IMR-90 (cell line): ENCODE measurements at regions not wholly inside any gene's neighbourhood (a gene's known extent, or its start where the extent isn't known, plus 50 kb on each side); places are given as distances from the start of the nearest gene placed in this dataset.

Experiments
- ATAC-seq: fragments of 200-7000 bp; cut with Tn5 transposase; 2 replicates; pipeline ENCODE4 v1.9.1; 2020; ENCODE audit warnings: low read depth, mild to moderate bottlenecking, moderate library complexity
- BruUV-seq: library from RNA; stranded (reverse); fragments of 400-500 nt; replicated peaks from 2 replicates; lab custom pipeline; 2021; lab: Mats Ljungman, UMichigan
- CTCF ChIA-PET: fragments of 300-600 bp; formaldehyde crosslinking; extraction: SDS; loops from one replicate; lab custom pipeline; 2021; ENCODE audit warnings: antibody characterized with exemption; lab: Yijun Ruan, JAX
- POLR2A ChIA-PET: fragments of 300-600 bp; sonication (Branson Sonifier 250); formaldehyde crosslinking; loops from one replicate; lab custom pipeline; 2022; ENCODE audit warnings: antibody characterized with exemption; ENCODE audit not compliant: unreplicated experiment; lab: Charles Lee
- DNase-seq: peaks from one replicate; pipeline ENCODE4 v3.0.0; 2013
- H2AFZ ChIP-seq: replicated peaks from 2 replicates; pipeline ENCODE3; 2013; ENCODE audit warnings: low read length, mild to moderate bottlenecking; ENCODE audit not compliant: poor library complexity
- H2AK5ac ChIP-seq: 2 replicates; pipeline ENCODE4 v1.6.1; 2013; ENCODE audit warnings: low read depth, low read length, inconsistent platforms
- H2AK9ac ChIP-seq: replicated peaks from 2 replicates; pipeline ENCODE3; 2013; ENCODE audit warnings: mild to moderate bottlenecking, low read depth, low read length, moderate library complexity; ENCODE audit not compliant: poor library complexity
- H2BK120ac ChIP-seq: 2 replicates; pipeline ENCODE4 v1.6.1; 2013; ENCODE audit warnings: low read depth, low read length, inconsistent platforms
- H2BK15ac ChIP-seq: 3 replicates; pipeline ENCODE4 v1.6.1; 2013; ENCODE audit warnings: low read depth, low read length, inconsistent platforms
- H2BK20ac ChIP-seq: 2 replicates; pipeline ENCODE4 v1.6.1; 2013; ENCODE audit warnings: low read depth, mild to moderate bottlenecking, inconsistent platforms, low read length, moderate library complexity
- H2BK5ac ChIP-seq: 2 replicates; pipeline ENCODE4 v1.6.1; 2013; ENCODE audit warnings: mild to moderate bottlenecking, low read depth, low read length, inconsistent platforms; ENCODE audit not compliant: poor library complexity, severe bottlenecking
- H3K14ac ChIP-seq: replicated peaks from 2 replicates; pipeline ENCODE4 v1.6.1; 2013; ENCODE audit warnings: low read depth, low read length, inconsistent platforms
- H3K18ac ChIP-seq: 2 replicates; pipeline ENCODE4 v1.6.1; 2013; ENCODE audit warnings: low read depth, low read length, control low read depth
- H3K23ac ChIP-seq: 2 replicates; pipeline ENCODE4 v1.6.1; 2013; ENCODE audit warnings: low read depth, low read length, inconsistent platforms
- H3K27ac ChIP-seq: 2 replicates; pipeline ENCODE4 v1.5.1; 2013; ENCODE audit warnings: mild to moderate bottlenecking, control low read depth, low read length; ENCODE audit not compliant: insufficient read depth
- H3K27me3 ChIP-seq: 2 replicates; pipeline ENCODE4 v1.6.1; 2013; ENCODE audit warnings: low read length; ENCODE audit not compliant: control insufficient read depth, insufficient read depth
- H3K36me3 ChIP-seq: 2 replicates; pipeline ENCODE4 v1.6.1; 2013; ENCODE audit warnings: low read length, mixed read lengths; ENCODE audit not compliant: control insufficient read depth, insufficient read depth
- H3K4ac ChIP-seq: 2 replicates; pipeline ENCODE4 v1.6.1; 2013; ENCODE audit warnings: low read depth, low read length, inconsistent platforms
- H3K4me1 ChIP-seq: 2 replicates; pipeline ENCODE4 v1.6.1; 2013; ENCODE audit warnings: low read length, mixed read lengths; ENCODE audit not compliant: control insufficient read depth, insufficient read depth
- H3K4me2 ChIP-seq: 2 replicates; pipeline ENCODE4 v1.6.1; 2013; ENCODE audit warnings: low read depth, mild to moderate bottlenecking, control low read depth, low read length, moderate library complexity
- H3K4me3 ChIP-seq: 2 replicates; pipeline ENCODE4 v1.5.1; 2013; ENCODE audit warnings: low read depth, mild to moderate bottlenecking, control low read depth, low read length, moderate library complexity; ENCODE audit not compliant: insufficient read depth
- H3K56ac ChIP-seq: 2 replicates; pipeline ENCODE4 v1.6.1; 2013; ENCODE audit warnings: low read length, inconsistent platforms; ENCODE audit not compliant: insufficient read depth; ENCODE audit errors: extremely low read depth
- H3K79me1 ChIP-seq, 2 experiments: 2 replicates each; pipeline ENCODE4 v1.6.1; 2013; ENCODE audit warnings: low read length in 2 of 2, inconsistent platforms in 1 of 2, low read depth in 1 of 2
- H3K9ac ChIP-seq: 2 replicates; pipeline ENCODE4 v1.6.1; 2013; ENCODE audit warnings: low read depth, low read length, control low read depth
- H3K9me1 ChIP-seq: 2 replicates; pipeline ENCODE4 v1.6.1; 2013; ENCODE audit warnings: low read length, inconsistent platforms; ENCODE audit not compliant: insufficient read depth
- H3K9me3 ChIP-seq: 2 replicates; pipeline ENCODE4 v1.6.1; 2013; ENCODE audit warnings: low read length; ENCODE audit not compliant: control insufficient read depth, insufficient read depth
- H4K20me1 ChIP-seq: 2 replicates; pipeline ENCODE4 v1.6.1; 2013; ENCODE audit warnings: low read length, inconsistent platforms; ENCODE audit not compliant: insufficient read depth
- H4K5ac ChIP-seq: 2 replicates; pipeline ENCODE4 v1.6.1; 2013; ENCODE audit warnings: mild to moderate bottlenecking, low read depth, low read length, control low read depth
- H4K8ac ChIP-seq, 2 experiments: 2 replicates each; pipeline ENCODE4 v1.6.1; 2013; ENCODE audit warnings: low read depth in 2 of 2, low read length in 2 of 2, control low read depth in 1 of 2, inconsistent platforms in 1 of 2
- H4K91ac ChIP-seq: 2 replicates; pipeline ENCODE4 v1.6.1; 2013; ENCODE audit warnings: low read depth, low read length, inconsistent platforms; ENCODE audit not compliant: insufficient read depth
- BHLHE40 ChIP-seq: fragments of 150-350 bp; IDR thresholded peaks from 2 replicates; pipeline ENCODE4 v1.6.1; 2016; ENCODE audit warnings: mild to moderate bottlenecking, low read depth, low read length
- CEBPB ChIP-seq: IDR thresholded peaks from 2 replicates; pipeline ENCODE4 v1.6.1; 2012; ENCODE audit warnings: low read depth, low read length, improper control_type of control experiment
- FOS ChIP-seq: fragments of 150-350 bp; IDR thresholded peaks from 2 replicates; pipeline ENCODE4 v1.6.1; 2016; ENCODE audit warnings: low read depth, low read length
- MAFK ChIP-seq: IDR thresholded peaks from 2 replicates; pipeline ENCODE4 v1.6.1; 2012; ENCODE audit warnings: low read depth, low read length, improper control_type of control experiment
- MAZ ChIP-seq: IDR thresholded peaks from 2 replicates; pipeline ENCODE4 v1.6.1; 2012; ENCODE audit warnings: low read depth, mild to moderate bottlenecking, low read length, improper control_type of control experiment, moderate library complexity, borderline replicate concordance
- NFE2L2 ChIP-seq: fragments of 150-350 bp; IDR thresholded peaks from 2 replicates; pipeline ENCODE4 v1.6.1; 2016; ENCODE audit warnings: low read depth, mild to moderate bottlenecking, low read length
- POLR2A ChIP-seq: IDR thresholded peaks from 2 replicates; pipeline ENCODE4 v1.6.1; 2012; ENCODE audit warnings: mild to moderate bottlenecking, low read depth, low read length
- RAD21 ChIP-seq: IDR thresholded peaks from 2 replicates; pipeline ENCODE4 v1.6.1; 2012; ENCODE audit warnings: low read length, improper control_type of control experiment
- SMC3 ChIP-seq: fragments of 150-350 bp; IDR thresholded peaks from 2 replicates; pipeline ENCODE4 v1.6.1; 2016; ENCODE audit warnings: low read depth, mild to moderate bottlenecking, antibody characterized with exemption, low read length, moderate library complexity
- WGBS, 2 experiments: methylation state at CpG; one replicate each; pipeline versions ENCODE4 v1.1.5 to v1.1.7; 2013; ENCODE audit warnings: missing lambda C conversion rate in 2 of 2; ENCODE audit not compliant: insufficient read length in 1 of 2; ENCODE audit errors: extremely low coverage in 2 of 2; 5-methylcytosine and 5-hydroxymethylcytosine counted together
- dilution Hi-C: fragments of 300-500 bp; cut with HindIII; formaldehyde crosslinking; loops from one replicate; pipeline ENCODE4 v1.14.3; 2018; ENCODE audit warnings: low sequenced_read_pairs; ENCODE audit not compliant: unreplicated experiment
- in situ Hi-C: fragments of 300-500 bp; cut with MboI; formaldehyde crosslinking; loops from 3 replicates; pipeline ENCODE4 v1.14.3; 2019; ENCODE audit warnings: low sequenced_read_pairs, inconsistent platforms, mixed read lengths
- intact Hi-C: fragments of 100-400 bp; cut with micrococcal nuclease; formaldehyde crosslinking; loops from 2 replicates; pipeline ENCODE4 v1.10.0; 2022
- TF ChIP-seq, protein P1 (sequence below): fragments of 150-350 bp; IDR thresholded peaks from 2 replicates; pipeline ENCODE4 v1.6.1; 2017; ENCODE audit warnings: mild to moderate bottlenecking, antibody characterized with exemption, low read length, low read depth

DNA sequence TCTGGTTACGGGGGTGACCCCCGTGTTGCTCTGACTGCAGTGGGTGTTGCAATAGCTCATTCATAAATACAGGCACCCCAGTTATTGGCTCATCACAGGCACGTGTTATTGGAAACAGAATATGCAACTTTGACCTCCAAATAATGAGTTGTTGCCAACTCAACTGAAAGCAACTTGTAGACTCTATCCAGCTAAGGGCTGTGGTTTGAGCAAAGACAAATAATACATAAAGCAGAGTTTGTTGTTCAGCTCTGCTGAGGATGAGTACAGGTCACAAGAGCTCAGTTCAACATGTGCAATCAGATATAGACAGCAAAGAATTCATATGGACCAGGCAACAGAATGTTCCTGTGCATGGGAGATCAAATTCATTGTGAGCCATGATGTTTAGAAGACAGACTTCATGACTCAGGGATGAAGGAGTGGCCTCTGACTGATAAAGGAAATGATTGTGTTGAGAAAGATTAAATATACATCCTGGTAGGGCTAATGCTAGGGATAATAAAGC is 87.6 kb upstream of the LRIG1 start:
- BruUV-seq, result no TSS peak
- H3K27ac ChIP-seq, result no peak overlapping the region

More for the DNA sequence above, 87.6 kb upstream of the LRIG1 start:
- no peak overlapping the region for H2AK5ac ChIP-seq
- no peak overlapping the region for H3K4ac ChIP-seq
- H3K9me1 ChIP-seq, result no peaks in the 10 kb centered on the region; the same call in none of the 2 replicates
- no peak overlapping the region for H3K4me3 ChIP-seq
- H4K8ac ChIP-seq, result peak overlapping the region in 1 of 2 experiments; percentile 1; a peak in 1 of 4 replicates
- H2BK15ac ChIP-seq, result 0 out of 3 replicates have a peak overlapping the region, but pooled peaks have one; percentile 4
- ChIA-PET CTCF (interaction anchor here (0.7 kb wide), 1 partner anchor 348 kb away, joined by 5 read pairs; no protein-coding TSS in a partner anchor), POLR2A (no interaction called here)
- no peak overlapping the region for H2AK9ac ChIP-seq
- TF ChIP-seq, protein P1, sequence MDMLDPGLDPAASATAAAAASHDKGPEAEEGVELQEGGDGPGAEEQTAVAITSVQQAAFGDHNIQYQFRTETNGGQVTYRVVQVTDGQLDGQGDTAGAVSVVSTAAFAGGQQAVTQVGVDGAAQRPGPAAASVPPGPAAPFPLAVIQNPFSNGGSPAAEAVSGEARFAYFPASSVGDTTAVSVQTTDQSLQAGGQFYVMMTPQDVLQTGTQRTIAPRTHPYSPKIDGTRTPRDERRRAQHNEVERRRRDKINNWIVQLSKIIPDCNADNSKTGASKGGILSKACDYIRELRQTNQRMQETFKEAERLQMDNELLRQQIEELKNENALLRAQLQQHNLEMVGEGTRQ, result peak; percentile 54; the same call in 1 of the 2 replicates
- TF ChIP-seq NFE2L2, result no peak
- no peak for TF ChIP-seq POLR2A
- peak; percentile 46; the same call in 1 of the 2 replicates for TF ChIP-seq FOS
- TF ChIP-seq RAD21, result peak; percentile 10; the same call in 1 of the 2 replicates
- TF ChIP-seq BHLHE40, result peak; percentile 83
- peak; percentile 92 for TF ChIP-seq CEBPB
- no peak for TF ChIP-seq MAZ
- TF ChIP-seq SMC3, result no peak
- 0 out of 2 replicates have a peak, but pooled peaks have one; percentile 1 for TF ChIP-seq MAFK
- dilution Hi-C loops (no loop called here), intact Hi-C loops (no loop called here), in situ Hi-C loops (no loop called here)
- H2BK5ac ChIP-seq, result peak overlapping the region; percentile 62
- no peaks in the 10 kb centered on the region for H3K9me3 ChIP-seq
- no peak overlapping the region; the same call in 1 of the 2 replicates for H3K4me2 ChIP-seq
- no peak overlapping the region for H3K9ac ChIP-seq
- no peaks in the 10 kb centered on the region for H4K20me1 ChIP-seq
- peaks cover 8% of the 10 kb centered on the region for H3K4me1 ChIP-seq
- H4K91ac ChIP-seq, result no peak overlapping the region
- no peaks in the 10 kb centered on the region for H3K36me3 ChIP-seq
- no peak overlapping the region for H2AFZ ChIP-seq
- H3K79me1 ChIP-seq, result no peaks in the 10 kb centered on the region
- 90% methylated on average over 2 of the region's 3 CpGs; no CpG with 5 or more reads in 1 of the 2 experiments for WGBS, 2 experiments
- H3K56ac ChIP-seq, result no peak overlapping the region
- ATAC-seq (peak; percentile 83), DNase-seq (peak; percentile 91)
- H3K14ac ChIP-seq, result peak overlapping the region; percentile 42; the same call in 1 of the 2 replicates
- H3K23ac ChIP-seq, result no peak overlapping the region
- no peak overlapping the region for H4K5ac ChIP-seq
- H3K18ac ChIP-seq, result no peak overlapping the region; the same call in 1 of the 2 replicates
- no peaks in the 10 kb centered on the region for H3K27me3 ChIP-seq
- H2BK120ac ChIP-seq, result peak overlapping the region; percentile 28
- H2BK20ac ChIP-seq, result peak overlapping the region; percentile 28; the same call in 1 of the 2 replicates
